Loucy (cell line): ENCODE measurements at regions not wholly inside any gene's neighbourhood (a gene's known extent, or its start where the extent isn't known, plus 50 kb on each side); places are given as distances from the start of the nearest gene placed in this dataset.

Experiments used
- H2AFZ ChIP-seq: fragments of 200-600 bp; sonication (generic); 2 replicates; pipeline ENCODE4 v1.6.0; 2016; ENCODE audit warnings: antibody characterized with exemption, mild to moderate bottlenecking, low read length, moderate library complexity
- H3F3A ChIP-seq: fragments of 200-600 bp; 2 replicates; pipeline ENCODE4 v1.6.0; 2016; ENCODE audit warnings: antibody characterized with exemption, low read depth, mild to moderate bottlenecking
- H3K27me3 ChIP-seq: fragments of 200-600 bp; sonication (generic); 2 replicates; pipeline ENCODE4 v1.6.1; 2014; ENCODE audit warnings: low read length, mild to moderate bottlenecking; ENCODE audit not compliant: insufficient read depth, poor library complexity, severe bottlenecking
- H3K36me3 ChIP-seq: fragments of 200-600 bp; sonication (generic); 2 replicates; pipeline ENCODE4 v1.6.1; 2016; ENCODE audit warnings: low read length; ENCODE audit not compliant: insufficient read depth
- H3K4me1 ChIP-seq: fragments of 200-600 bp; sonication (generic); 2 replicates; pipeline ENCODE4 v1.5.1; 2014; ENCODE audit warnings: low read length, mild to moderate bottlenecking; ENCODE audit not compliant: insufficient read depth, poor library complexity, severe bottlenecking
- H3K4me2 ChIP-seq: fragments of 200-600 bp; sonication (generic); 2 replicates; pipeline ENCODE4 v1.6.0; 2014; ENCODE audit warnings: antibody characterized with exemption, low read length, low read depth, mild to moderate bottlenecking; ENCODE audit not compliant: poor library complexity, severe bottlenecking
- H3K4me3 ChIP-seq: fragments of 200-600 bp; sonication (generic); 2 replicates; pipeline ENCODE4 v1.5.1; 2014; ENCODE audit warnings: low read length, mild to moderate bottlenecking, mixed read lengths; ENCODE audit not compliant: poor library complexity, severe bottlenecking
- H3K79me2 ChIP-seq: fragments of 200-600 bp; sonication (generic); 2 replicates; pipeline ENCODE4 v1.6.1; 2014; ENCODE audit warnings: low read length; ENCODE audit not compliant: insufficient read depth
- H3K9ac ChIP-seq: fragments of 200-600 bp; sonication (generic); 2 replicates; pipeline ENCODE4 v1.6.0; 2014; ENCODE audit warnings: mild to moderate bottlenecking, low read depth, low read length, moderate library complexity; ENCODE audit not compliant: poor library complexity, severe bottlenecking
- H3K9me2 ChIP-seq: fragments of 200-600 bp; sonication (generic); replicated peaks from 2 replicates; pipeline ENCODE4 v1.6.1; 2016; ENCODE audit warnings: low read depth, low read length, mixed read lengths
- H3K9me3 ChIP-seq: fragments of 200-600 bp; sonication (generic); 2 replicates; pipeline ENCODE4 v1.6.1; 2014; ENCODE audit warnings: mild to moderate bottlenecking, antibody characterized with exemption, low read length, low read depth; ENCODE audit not compliant: insufficient read depth
- H4K20me1 ChIP-seq: fragments of 200-600 bp; sonication (generic); 2 replicates; pipeline ENCODE4 v1.6.0; 2014; ENCODE audit warnings: antibody characterized with exemption, low read length, mild to moderate bottlenecking; ENCODE audit not compliant: insufficient read depth, poor library complexity, severe bottlenecking
- EZH2phosphoT487 ChIP-seq: fragments of 200-600 bp; IDR thresholded peaks from 2 replicates; pipeline ENCODE4 v1.6.1; 2018; ENCODE audit warnings: antibody characterized with exemption, mild to moderate bottlenecking, moderate library complexity, borderline replicate concordance
- TF ChIP-seq, protein P1 (sequence below): fragments of 200-600 bp; sonication (generic); conservative IDR thresholded peaks from 2 replicates; pipeline ENCODE4 v1.5.1; 2014; ENCODE audit warnings: mild to moderate bottlenecking, antibody characterized with exemption, low read length

- Histone ChIP-seq H3K4me1 (peaks cover 56% of the 10 kb centered on the region), H3K9me3 (no peaks in the 10 kb centered on the region; the same call in 1 of the 2 replicates), H3K4me3 (no peak overlapping the region), H3K4me2 (no peak overlapping the region), H2AFZ (no peak overlapping the region), H3K36me3 (no peaks in the 10 kb centered on the region), H3F3A (no peaks in the 10 kb centered on the region), H3K27me3 (no peaks in the 10 kb centered on the region), H3K9ac (no peak overlapping the region), H3K9me2 (no peaks in the 10 kb centered on the region), H3K79me2 (no peaks in the 10 kb centered on the region), H4K20me1 (no peaks in the 10 kb centered on the region)
- TF ChIP-seq, protein P1, sequence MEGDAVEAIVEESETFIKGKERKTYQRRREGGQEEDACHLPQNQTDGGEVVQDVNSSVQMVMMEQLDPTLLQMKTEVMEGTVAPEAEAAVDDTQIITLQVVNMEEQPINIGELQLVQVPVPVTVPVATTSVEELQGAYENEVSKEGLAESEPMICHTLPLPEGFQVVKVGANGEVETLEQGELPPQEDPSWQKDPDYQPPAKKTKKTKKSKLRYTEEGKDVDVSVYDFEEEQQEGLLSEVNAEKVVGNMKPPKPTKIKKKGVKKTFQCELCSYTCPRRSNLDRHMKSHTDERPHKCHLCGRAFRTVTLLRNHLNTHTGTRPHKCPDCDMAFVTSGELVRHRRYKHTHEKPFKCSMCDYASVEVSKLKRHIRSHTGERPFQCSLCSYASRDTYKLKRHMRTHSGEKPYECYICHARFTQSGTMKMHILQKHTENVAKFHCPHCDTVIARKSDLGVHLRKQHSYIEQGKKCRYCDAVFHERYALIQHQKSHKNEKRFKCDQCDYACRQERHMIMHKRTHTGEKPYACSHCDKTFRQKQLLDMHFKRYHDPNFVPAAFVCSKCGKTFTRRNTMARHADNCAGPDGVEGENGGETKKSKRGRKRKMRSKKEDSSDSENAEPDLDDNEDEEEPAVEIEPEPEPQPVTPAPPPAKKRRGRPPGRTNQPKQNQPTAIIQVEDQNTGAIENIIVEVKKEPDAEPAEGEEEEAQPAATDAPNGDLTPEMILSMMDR = no peak
- no peak for TF ChIP-seq EZH2phosphoT487
Observed at GRCh38 chr2:12299431-12299830, 417.3 kb upstream of the TRIB2 start.

- no peaks in the 10 kb centered on the region for H4K20me1 ChIP-seq
- peaks cover 56% of the 10 kb centered on the region for H3K4me1 ChIP-seq
- no peak for TF ChIP-seq EZH2phosphoT487
- TF ChIP-seq, protein P1 = no peak
- H3F3A ChIP-seq = no peaks in the 10 kb centered on the region
- H3K36me3 ChIP-seq = no peaks in the 10 kb centered on the region
- H2AFZ ChIP-seq = no peak overlapping the region
- no peak overlapping the region for H3K4me3 ChIP-seq
- no peaks in the 10 kb centered on the region for H3K79me2 ChIP-seq
- H3K9me3 ChIP-seq = no peaks in the 10 kb centered on the region; the same call in 1 of the 2 replicates
- H3K9me2 ChIP-seq = no peaks in the 10 kb centered on the region
- H3K27me3 ChIP-seq = no peaks in the 10 kb centered on the region
- no peak overlapping the region for H3K4me2 ChIP-seq
- H3K9ac ChIP-seq = no peak overlapping the region
Observed at GRCh38 chr2:12300019-12300602, 416.6 kb upstream of the TRIB2 start.

GRCh38 chr2:12300927-12301326, 415.8 kb upstream of the TRIB2 start:
- Histone ChIP-seq H3K9me2 (no peaks in the 10 kb centered on the region), H2AFZ (no peak overlapping the region), H3K79me2 (no peaks in the 10 kb centered on the region), H3K9ac (no peak overlapping the region), H3K4me1 (peaks cover 56% of the 10 kb centered on the region), H3K27me3 (no peaks in the 10 kb centered on the region), H4K20me1 (no peaks in the 10 kb centered on the region), H3K36me3 (no peaks in the 10 kb centered on the region), H3K9me3 (no peaks in the 10 kb centered on the region; the same call in 1 of the 2 replicates), H3K4me3 (no peak overlapping the region), H3K4me2 (no peak overlapping the region), H3F3A (no peaks in the 10 kb centered on the region)
- TF ChIP-seq, protein P1 = no peak
- no peak for TF ChIP-seq EZH2phosphoT487
